ENCODE measurements at regions not wholly inside any gene's neighbourhood (a gene's known extent, or its start where the extent isn't known, plus 50 kb on each side); places are given as distances from the start of the nearest gene placed in this dataset.

DNA sequence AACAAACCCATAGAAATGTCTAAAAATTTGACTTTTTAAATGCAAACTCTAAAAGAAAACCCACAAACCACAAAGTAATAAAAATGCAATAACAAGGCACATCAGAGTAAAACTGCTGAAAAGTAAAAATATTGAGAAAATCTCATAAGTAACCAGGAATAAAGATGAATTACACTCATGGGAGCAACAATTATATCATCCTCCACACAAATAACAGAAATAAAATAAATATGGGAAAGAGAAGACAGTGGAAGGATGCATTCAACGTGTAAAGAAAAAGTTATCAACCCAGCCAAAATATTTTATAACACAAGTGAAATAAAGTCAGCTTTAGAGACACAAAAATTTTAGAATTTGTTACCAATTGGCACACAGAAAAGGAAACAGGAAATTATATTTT, 1420.2 kb downstream of the PCDH18 start:
- TF ChIP-seq EZH2 (IDR thresholded peaks at IDR 0.05; ENCODE audit: borderline replicate concordance, insufficient read depth, low read depth, low read length, poor library complexity, severe bottlenecking) = no peak
- TF ChIP-seq, protein P1, sequence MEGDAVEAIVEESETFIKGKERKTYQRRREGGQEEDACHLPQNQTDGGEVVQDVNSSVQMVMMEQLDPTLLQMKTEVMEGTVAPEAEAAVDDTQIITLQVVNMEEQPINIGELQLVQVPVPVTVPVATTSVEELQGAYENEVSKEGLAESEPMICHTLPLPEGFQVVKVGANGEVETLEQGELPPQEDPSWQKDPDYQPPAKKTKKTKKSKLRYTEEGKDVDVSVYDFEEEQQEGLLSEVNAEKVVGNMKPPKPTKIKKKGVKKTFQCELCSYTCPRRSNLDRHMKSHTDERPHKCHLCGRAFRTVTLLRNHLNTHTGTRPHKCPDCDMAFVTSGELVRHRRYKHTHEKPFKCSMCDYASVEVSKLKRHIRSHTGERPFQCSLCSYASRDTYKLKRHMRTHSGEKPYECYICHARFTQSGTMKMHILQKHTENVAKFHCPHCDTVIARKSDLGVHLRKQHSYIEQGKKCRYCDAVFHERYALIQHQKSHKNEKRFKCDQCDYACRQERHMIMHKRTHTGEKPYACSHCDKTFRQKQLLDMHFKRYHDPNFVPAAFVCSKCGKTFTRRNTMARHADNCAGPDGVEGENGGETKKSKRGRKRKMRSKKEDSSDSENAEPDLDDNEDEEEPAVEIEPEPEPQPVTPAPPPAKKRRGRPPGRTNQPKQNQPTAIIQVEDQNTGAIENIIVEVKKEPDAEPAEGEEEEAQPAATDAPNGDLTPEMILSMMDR (IDR thresholded peaks at IDR 0.05) = no peak
